OCI-M2 (cell line): ENCODE measurements at regions not wholly inside any gene's neighbourhood (a gene's known extent, or its start where the extent isn't known, plus 50 kb on each side); places are given as distances from the start of the nearest gene placed in this dataset.

Source experiments
- DNase-seq: peaks from one replicate; lab custom pipeline; 2025; ENCODE audit not compliant: unreplicated experiment; lab: John Stamatoyannopoulos, UW

DNA sequence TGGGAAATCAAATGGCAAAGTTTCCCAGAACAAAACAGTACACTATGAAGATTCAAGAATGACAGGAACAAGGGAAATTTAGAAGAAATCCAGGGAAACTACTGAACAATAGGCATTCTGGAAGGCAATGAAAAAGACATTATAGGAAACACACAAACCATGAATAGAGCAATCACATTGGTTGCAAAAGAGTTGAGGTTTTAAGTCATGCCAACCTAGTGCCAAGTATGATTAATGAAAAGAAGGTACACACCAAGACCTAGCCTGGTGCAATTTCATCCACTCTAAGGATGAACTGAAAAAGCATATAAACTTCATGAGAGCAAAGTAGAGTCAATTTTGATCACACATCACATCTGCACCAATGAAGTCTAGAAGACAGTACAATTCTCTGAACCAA lies 326.9 kb downstream of the PDHA2 start:
- no peak for DNase-seq

DNA sequence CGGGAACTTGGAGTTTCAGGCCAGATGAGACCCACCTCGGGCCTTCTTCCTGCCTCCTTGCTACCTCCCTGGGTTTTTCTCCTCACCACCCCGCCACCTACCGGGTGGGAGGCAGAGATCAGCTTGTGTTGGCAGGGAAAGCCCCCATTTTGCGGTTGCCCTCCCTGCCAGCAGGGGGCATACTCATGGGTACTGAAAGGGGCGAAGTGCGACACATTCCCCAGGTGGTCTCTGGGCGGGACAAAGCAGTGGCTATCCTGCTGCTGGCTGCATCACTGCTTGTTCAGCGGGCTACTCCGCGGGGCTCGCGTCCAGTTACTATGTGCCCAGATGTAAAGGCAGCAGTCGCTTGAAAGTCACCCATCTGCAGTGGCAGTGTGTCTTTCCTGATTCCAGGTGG lies 330.3 kb downstream of the PDHA2 start:
- no peak for DNase-seq

DNA sequence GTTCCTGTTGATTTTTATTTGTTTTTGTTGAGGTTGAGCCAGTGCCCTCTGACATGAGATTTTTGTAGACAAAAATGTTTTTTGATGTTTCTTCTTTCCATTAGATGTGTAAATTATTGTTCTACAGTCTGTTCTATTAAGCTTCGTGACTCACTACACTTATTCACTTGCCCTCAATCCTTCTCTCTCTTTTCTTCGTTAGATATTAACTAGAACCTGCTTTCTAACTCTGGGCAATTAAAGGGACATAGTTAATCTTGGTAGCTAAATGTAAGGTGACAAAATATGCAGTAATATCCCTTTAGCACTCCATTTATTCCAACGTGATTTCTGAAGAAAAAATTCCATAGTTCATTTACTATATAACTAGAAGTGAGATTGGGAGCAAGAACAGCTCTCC lies 333.9 kb downstream of the PDHA2 start:
- no peak for DNase-seq

DNA sequence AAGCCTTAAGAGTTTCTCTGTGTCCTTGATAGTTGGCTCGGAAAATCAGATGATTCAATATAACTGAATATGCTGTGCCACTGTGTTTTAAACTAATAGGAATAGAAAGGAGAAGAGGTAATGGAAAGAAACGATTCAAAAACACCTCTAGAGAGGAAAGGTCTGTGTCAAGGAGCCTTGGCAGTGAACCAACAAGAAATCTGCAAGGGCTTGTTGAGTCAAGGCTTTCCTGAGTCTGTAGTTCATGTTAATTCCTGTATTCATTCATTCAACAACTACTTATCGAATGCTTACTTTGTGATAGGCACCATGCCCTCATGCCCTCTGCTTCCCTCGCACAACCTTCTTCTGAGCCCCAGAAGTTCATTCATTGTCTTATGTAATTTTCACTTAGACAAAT lies 336.0 kb downstream of the PDHA2 start:
- DNase-seq: no peak

DNA sequence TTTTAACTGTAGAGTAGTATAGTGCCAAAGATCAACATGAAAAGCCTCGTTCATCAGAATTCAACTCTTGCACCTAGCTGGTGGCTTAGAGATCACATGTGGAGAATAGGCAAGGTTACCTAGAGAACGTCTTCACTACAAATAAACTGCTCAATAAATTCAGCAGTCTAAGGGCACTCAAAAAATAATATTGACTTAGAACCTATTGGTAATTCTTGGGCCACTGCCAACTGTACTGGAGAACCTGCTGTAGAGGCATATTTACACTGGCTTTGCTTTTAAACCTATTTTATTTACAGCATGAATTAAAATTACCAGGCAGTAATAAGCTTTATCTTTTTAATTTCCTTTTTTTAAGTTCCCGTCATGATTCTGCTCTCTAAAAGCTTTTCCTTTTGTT lies 343.7 kb downstream of the PDHA2 start:
- no peak for DNase-seq

DNA sequence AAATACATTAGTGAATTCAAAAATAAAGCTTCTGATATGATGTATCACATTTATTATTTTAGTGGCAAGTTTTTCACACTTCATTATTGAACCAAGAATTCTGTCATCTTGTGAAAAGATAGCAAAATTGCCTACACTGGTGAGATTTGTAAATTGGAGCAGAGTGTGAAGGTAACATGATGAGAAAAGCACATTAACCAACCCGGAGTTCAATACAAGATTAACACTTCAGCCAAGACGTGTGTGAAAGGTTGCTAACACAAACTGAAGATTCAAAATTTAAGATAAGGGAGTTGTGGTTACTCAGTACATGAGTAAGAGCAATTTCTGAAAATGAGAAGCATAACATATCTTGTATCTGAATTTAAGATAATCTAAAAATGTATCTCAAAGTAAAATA lies 346.7 kb downstream of the PDHA2 start:
- no peak for DNase-seq

DNA sequence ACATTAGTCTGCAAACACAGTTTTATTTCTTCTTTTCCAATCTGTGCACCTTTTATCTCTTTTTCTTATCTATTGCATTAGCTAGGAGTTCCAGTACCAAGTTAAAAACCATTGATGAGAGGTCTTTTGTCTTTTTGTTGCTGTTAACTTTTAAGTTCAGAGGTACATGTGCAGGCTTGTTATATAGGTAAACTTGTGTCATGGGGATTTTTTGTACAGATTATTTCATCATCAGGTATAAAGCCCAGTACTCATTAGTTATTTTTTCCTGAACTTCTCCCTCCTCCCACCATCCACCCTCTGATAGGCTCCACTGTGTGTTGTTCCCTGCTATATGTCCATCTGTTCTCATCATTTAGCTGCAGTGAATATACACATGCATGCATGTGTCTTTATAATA lies 349.9 kb downstream of the PDHA2 start:
- DNase-seq: no peak

DNA sequence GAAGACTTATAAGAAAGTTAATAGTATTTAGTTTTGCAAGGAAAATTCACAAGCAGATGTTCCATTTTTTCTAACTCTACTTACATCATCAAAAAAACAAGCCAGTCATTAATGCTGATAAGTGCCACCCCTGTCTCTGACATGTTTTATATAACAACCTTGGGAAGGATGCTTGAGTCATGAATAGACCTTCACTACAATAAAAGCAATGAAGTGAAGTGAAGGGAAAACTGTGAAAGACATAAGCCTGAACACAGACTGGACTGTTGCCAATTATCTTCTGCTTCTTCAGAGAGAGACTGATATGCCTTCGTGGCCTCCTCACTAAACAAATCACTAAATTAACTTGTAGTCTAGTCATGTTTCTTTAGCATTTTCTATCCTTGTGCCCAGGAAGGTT lies 353.2 kb downstream of the PDHA2 start:
- DNase-seq: no peak

DNA sequence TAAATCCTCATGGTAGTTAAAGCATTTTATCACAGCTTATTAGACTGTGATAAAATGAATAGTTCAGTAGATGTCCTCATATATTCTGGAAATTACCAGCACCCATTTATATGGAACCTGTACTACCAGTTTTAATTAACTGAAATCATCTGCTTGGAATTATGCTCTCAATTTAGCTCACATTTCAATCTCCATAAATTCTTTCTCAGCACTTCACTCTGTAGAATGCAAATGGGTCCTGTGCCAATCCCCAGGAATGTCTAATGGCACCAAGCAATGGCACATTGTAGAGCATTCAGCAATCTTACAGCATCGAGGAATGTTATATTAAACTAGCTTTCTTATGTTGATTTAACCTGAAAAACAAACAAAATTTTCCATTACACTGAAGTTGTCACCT lies 355.1 kb downstream of the PDHA2 start:
- DNase-seq: no peak

DNA sequence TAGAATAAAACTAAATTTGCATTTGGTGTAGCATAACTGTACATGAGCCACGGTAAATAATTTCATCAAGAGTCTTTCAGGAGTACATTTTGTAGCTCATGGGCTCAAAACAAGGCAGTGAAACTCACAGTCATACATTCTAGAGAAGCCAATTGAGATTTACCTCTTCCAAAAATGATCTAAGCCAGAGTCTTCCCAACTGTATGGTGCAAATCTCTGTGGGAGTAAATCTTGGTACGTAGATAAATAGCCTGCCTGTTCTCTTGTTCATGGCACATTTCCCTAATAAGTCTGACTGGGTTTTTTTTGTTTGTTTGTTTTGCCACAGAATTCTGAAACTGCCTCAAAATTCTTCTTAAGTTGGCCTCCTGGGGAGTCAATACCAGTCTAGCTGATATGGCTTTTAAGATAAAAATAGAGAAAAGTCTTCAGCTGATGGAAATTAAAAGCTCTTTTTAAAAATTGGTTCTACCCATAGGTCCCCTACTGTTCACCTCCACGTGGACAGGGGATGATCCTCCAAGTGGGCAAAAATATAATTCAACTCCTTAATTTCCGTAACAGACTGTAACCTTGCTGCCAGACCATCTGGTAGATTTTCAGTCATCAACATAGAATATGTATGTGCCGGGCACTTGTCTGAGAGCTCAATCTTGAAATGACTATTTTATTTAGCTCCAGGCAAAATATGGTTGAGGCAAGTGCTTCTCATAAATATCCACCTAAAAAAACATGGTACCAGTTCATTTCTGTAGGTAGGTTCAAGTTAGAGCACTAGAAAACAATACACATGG lies 365.4 kb downstream of the PDHA2 start:
- no peak for DNase-seq

DNA sequence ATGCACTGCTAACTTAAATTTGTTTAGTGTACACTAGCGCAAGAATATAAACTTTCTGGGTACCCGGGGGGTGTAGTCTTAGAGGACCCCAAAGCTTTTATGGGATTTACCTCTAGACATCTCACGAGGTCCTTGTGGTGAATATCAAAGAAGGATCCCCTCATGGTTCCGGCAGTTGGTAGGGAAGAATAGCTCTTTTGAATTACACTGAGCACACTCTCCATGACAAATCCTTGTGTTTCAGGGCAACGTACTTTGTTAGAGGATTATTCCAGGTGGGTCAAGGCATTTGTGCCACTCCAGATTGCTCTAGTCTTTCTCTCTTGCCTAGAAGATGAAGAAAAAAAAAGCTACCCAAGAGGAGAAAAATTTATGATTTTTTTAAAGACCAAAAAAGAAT lies 387.6 kb downstream of the PDHA2 start:
- no peak for DNase-seq

DNA sequence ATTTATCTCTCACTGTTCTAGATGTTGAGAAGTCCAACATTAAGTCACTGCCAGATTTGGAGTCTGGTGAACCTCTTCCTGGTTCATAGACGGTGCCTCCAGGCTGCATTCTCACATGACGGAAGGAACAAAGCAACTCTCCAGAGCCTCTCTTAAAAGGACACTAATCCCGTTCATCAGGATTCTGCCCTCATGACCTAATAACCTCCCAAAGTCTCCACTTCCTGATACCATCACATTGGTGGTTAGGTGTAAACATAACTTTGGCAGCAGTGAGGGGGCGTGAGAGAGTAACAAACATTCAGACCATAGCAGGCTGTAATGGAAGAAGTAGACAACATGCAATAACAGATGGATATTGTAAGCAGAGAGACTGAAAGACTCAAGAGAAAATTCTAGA lies 388.6 kb downstream of the PDHA2 start:
- DNase-seq: no peak

DNA sequence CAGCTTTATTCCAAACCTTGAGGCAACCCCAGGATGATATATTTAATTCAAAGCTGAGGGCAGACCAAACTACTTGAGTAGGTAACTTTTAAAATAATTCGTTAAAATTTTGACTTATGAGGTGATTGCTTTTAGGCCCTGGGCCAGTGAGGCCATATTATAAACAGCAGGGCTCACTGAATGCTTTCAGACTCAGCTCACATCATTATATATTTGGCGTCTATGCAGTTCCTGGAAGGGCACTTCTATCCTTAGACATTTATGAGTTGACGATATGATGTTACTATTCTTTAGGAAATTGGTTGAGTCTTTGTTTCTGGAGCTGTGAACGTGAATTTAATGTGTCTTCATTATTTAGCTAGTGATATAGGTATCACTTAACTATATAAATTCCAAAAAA lies 400.1 kb downstream of the PDHA2 start:
- DNase-seq: no peak

DNA sequence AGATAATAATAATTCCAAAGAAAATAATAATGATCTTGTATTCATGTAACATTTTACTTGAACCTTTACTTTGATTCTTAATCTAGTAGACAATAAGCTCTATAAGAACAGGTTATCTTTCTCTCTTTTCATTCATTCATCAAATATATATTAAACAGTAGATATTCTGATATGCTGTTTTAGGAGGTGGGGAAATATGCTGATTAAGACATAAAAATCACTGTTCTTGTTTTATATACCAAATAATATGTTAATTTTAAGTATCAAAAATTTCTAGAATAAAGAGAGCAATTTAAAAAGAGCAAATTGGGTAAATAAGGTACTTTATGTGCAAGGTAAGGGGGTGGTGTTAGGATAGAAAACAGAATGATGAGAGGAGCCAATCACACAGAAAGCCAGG lies 401.9 kb downstream of the PDHA2 start:
- DNase-seq: no peak

DNA sequence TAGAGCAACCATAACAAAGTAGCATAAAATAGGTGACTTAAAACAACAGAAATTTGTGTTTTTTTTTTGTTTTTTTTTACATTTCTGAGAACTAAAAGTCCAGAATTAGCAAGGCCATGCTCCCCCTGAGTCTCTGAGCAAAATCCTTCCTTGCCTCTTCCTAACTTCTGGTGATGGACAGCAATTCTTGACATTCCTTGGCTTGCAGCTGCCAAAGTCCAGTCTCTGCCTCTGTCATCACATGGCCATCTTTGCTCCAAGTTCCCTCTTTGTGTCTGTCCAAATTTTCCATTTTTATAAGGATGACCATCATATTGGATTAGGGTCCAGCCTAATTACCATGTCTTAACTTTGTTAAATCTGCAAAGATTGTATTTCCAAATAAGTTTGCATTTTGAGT lies 407.2 kb downstream of the PDHA2 start:
- no peak for DNase-seq

DNA sequence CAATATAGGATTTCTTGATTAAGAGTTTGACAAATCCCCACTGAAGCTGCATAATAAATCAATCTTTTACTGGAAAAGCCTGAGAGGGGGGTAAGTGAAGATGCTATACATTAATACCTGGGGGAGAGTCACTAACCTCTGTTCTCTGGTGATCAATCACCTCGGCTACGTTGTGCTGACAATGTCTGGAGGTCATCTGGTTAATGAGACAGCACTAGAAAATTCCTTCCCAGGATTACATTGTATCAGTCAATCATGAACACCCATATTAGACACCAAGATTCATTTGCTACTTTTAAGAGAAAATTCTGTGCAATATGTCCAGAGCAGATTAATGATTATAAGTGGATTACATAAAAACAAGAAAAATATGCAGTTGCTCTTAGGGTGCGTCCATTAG lies 408.3 kb downstream of the PDHA2 start:
- DNase-seq: no peak

DNA sequence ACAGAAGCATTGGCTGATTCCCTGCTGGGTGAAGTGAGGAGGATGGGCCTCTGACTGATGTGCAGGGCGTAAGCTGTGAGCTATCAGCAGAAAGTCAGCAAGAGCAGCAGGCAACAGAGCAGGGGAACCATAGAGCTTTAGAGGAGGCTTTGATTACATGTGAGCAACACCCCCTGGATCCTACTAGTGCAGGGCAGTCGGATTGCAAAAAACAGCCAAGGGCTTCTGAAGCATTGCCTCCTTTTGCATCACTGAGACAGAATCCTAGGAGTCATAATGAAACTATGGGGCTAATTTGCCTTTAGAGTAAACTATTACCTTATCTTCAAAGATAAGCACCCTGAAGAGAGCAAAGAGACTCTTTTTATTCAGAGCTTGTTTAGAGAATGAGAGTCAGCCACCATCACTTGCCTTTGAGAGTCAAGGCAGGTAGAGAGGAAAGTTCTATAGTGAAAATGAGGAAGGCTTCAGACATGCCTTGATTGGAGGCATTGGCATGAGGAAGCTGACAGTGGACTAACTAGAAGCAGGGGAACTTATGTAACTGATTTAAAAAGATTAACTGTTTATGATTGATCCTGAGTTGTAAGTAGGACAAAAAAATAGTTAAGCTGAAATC lies 420.3 kb downstream of the PDHA2 start:
- DNase-seq: no peak

DNA sequence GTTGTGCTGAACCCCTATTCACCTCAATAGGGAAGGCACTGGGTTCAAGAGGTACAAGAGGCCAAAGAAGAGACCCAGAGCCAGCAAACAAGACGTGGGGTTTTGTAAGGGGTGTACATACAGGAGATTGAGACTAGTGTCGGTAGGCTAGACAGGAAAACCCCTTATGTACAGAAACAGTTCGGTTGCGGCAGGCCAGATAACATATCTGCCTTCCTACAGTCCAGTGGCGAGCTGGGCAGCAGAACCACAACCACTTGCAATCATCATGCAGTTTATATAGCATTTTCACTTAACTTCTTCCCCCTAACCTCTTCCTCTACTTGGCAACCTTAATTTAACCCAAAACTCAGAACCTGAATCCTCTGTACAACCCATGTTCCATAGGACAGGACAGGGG lies 422.2 kb downstream of the PDHA2 start:
- no peak for DNase-seq

DNA sequence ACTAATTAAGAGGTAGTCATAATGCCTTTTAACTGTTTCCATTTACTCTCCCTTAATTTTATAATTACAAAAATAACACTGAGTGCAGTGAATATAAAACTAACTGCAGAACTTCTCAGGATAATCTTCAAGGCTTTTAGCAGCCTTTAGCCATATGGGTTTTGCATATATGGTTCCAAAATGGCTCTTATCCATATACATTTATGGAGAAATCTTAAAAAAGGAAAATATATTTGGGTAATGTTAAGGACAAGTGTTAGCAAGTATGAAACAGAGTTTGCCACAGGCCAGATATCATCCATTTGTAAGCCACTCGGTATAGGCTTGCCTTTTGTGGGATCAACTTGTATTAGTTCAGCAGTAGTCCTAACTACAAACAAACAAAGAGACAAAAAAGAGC lies 423.4 kb downstream of the PDHA2 start:
- DNase-seq: no peak

DNA sequence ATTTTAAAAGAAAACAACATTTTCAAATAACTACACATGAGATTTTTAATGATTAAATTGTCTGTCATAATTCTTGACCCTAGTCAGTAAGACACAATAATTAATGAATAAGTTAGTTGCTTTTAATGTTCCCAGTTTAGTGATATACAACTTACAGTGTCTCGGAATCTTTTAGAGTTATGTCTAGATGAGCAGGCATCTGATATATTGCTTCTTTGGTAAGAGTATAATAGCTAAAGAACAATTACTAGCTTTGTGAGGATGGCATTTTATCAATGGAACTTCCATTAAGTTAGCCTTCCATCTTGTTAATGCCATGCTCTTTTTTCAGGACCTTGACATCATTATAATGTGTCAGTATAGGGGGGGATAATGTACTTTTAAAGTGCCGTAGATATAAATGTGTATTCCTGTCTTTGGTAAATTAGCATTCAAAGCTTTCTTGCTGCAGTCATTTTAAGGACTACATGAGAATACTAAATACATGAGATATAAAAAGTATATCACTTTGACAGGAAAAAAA lies 425.1 kb downstream of the PDHA2 start:
- no peak for DNase-seq

DNA sequence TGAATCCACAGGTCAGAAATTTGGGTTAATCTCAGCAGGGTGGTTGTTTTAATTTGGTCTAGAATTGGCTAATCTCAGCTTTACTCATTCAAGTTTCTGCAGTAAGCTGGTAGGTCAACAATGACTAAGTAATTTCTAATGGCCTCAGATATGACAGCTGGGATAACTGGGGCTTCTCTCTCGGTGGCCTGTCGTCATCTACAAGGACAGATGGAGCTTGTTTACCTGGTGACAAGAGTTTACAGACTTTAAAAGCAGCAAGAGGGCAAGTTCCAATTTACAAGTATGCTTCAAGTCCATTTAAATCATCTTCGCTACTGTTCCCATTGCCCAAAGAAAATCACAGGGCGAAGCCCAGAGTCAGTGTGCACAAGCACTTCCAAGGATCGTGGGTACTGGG lies 453.9 kb downstream of the PDHA2 start:
- DNase-seq: no peak

DNA sequence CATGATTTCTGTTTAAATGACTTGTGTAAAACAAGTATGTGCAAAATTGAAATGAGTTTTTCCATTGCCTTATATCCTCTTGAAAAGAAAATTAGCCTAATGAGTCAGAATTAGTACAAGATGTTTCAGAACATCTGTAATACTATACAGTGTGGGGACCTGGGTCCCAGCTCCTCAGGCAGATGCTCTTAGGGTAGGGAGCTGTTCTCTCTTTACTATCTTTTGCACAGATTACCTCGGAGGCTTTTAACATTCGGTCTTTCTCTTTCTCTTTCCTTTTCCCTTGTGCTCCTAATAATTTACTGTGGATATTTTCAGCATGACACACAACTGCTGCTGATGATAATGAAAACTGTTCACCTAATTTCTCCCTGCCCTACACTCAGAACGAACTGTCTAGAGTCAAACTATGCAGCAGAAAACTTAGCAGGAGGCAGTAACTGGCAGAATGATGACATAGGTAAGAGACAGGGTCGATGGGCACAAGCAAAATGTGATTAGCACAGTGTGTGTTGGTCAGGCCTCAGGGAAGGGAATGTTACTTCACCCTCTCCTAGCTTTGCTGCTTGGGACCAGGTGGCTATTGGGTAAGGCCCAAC lies 455.3 kb downstream of the PDHA2 start:
- no peak for DNase-seq
